OCI-LY3 (cell line): ENCODE measurements at regions not wholly inside any gene's neighbourhood (a gene's known extent, or its start where the extent isn't known, plus 50 kb on each side); places are given as distances from the start of the nearest gene placed in this dataset.

Experiments used
- EZH2phosphoT487 ChIP-seq: fragments of 200-600 bp; shearing (Covaris generic); IDR thresholded peaks from 2 replicates; pipeline ENCODE4 v1.6.1; 2018; ENCODE audit warnings: antibody characterized with exemption, mixed run types, low read depth
- TF ChIP-seq, protein P1 (sequence below): fragments of 200-600, 300-600 bp; sonication (generic); IDR thresholded peaks from 2 replicates; pipeline ENCODE4 v1.5.1; 2014; ENCODE audit warnings: antibody characterized with exemption, low read length, low read depth

- TF ChIP-seq, protein P1, sequence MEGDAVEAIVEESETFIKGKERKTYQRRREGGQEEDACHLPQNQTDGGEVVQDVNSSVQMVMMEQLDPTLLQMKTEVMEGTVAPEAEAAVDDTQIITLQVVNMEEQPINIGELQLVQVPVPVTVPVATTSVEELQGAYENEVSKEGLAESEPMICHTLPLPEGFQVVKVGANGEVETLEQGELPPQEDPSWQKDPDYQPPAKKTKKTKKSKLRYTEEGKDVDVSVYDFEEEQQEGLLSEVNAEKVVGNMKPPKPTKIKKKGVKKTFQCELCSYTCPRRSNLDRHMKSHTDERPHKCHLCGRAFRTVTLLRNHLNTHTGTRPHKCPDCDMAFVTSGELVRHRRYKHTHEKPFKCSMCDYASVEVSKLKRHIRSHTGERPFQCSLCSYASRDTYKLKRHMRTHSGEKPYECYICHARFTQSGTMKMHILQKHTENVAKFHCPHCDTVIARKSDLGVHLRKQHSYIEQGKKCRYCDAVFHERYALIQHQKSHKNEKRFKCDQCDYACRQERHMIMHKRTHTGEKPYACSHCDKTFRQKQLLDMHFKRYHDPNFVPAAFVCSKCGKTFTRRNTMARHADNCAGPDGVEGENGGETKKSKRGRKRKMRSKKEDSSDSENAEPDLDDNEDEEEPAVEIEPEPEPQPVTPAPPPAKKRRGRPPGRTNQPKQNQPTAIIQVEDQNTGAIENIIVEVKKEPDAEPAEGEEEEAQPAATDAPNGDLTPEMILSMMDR, result no peak
- TF ChIP-seq EZH2phosphoT487, result no peak
Measured at GRCh38 chr16:61098505-61098904, 937.7 kb downstream of the CDH8 start.
